PC-9 (cell line): ENCODE measurements at regions not wholly inside any gene's neighbourhood (a gene's known extent, or its start where the extent isn't known, plus 50 kb on each side); places are given as distances from the start of the nearest gene placed in this dataset.
"Not testable (repeated sequence)": the region's sequence is repeated elsewhere in the genome, so short reads cannot be mapped to it uniquely, and the experiment has no call there.

Experiments used
- CTCF ChIP-seq: fragments of 200-600 bp; sonication (generic); conservative IDR thresholded peaks from 2 replicates; pipeline ENCODE4 v1.6.1; 2017; ENCODE audit warnings: mixed run types, antibody characterized with exemption, mild to moderate bottlenecking, moderate library complexity
- EZH2 ChIP-seq: fragments of 200-600 bp; sonication (generic); IDR thresholded peaks from 2 replicates; pipeline ENCODE4 v1.8.0; 2017; ENCODE audit warnings: antibody characterized with exemption, low read depth

- not testable (repeated sequence) for TF ChIP-seq CTCF, EZH2
Measured at GRCh38 chr2:67623741-67624140, 226.6 kb downstream of the ETAA1 start.
